Calu3 (cell line): ENCODE measurements at regions not wholly inside any gene's neighbourhood (a gene's known extent, or its start where the extent isn't known, plus 50 kb on each side); places are given as distances from the start of the nearest gene placed in this dataset.

Experiments
- BruUV-seq: library from RNA; stranded (reverse); fragments of 400-500 nt; replicated peaks from 2 replicates; lab custom pipeline; 2021; lab: Mats Ljungman, UMichigan
- CTCF ChIA-PET: fragments of 300-600 bp; sonication (Branson Sonifier 250); formaldehyde crosslinking; loops from one replicate; lab custom pipeline; 2022; ENCODE audit warnings: antibody characterized with exemption; lab: Charles Lee
- DNase-seq: peaks from one replicate; pipeline ENCODE4 v3.0.0; 2022
- H3K27ac Mint-ChIP-seq: one replicate; pipeline ENCODE4 v1.8.0; 2022; ENCODE audit warnings: mixed read lengths; ENCODE audit not compliant: unreplicated experiment
- H3K27me3 Mint-ChIP-seq: one replicate; pipeline ENCODE4 v1.8.0; 2022; ENCODE audit warnings: mixed read lengths; ENCODE audit not compliant: unreplicated experiment
- H3K36me3 Mint-ChIP-seq: one replicate; pipeline ENCODE4 v1.8.0; 2022; ENCODE audit warnings: mild to moderate bottlenecking, moderate library complexity, mixed read lengths; ENCODE audit not compliant: insufficient read depth, unreplicated experiment
- H3K4me1 Mint-ChIP-seq: one replicate; pipeline ENCODE4 v1.8.0; 2022; ENCODE audit warnings: mild to moderate bottlenecking, low read depth, mixed read lengths; ENCODE audit not compliant: unreplicated experiment
- H3K4me3 Mint-ChIP-seq: one replicate; pipeline ENCODE4 v1.8.0; 2022; ENCODE audit warnings: mild to moderate bottlenecking, low read depth, moderate library complexity, mixed read lengths; ENCODE audit not compliant: unreplicated experiment
- H3K9me3 Mint-ChIP-seq: one replicate; pipeline ENCODE4 v1.8.0; 2022; ENCODE audit warnings: low read depth, mixed read lengths; ENCODE audit not compliant: unreplicated experiment
- CTCF ChIP-seq: fragments of 200-600 bp; IDR thresholded peaks from one replicate; pipeline ENCODE4 v1.8.0; 2022; ENCODE audit warnings: antibody characterized with exemption; ENCODE audit not compliant: unreplicated experiment
- intact Hi-C: fragments of 100-400 bp; cut with micrococcal nuclease; formaldehyde crosslinking; loops from one replicate; pipeline ENCODE4 v1.10.0; 2022; ENCODE audit not compliant: unreplicated experiment

GRCh38 chr3:28104896-28105534 lies 136.4 kb upstream of the CMC1 start:
- H3K4me1 Mint-ChIP-seq: no peaks in the 10 kb centered on the region
- no peak overlapping the region for H3K4me3 Mint-ChIP-seq
- H3K27me3 Mint-ChIP-seq: no peaks in the 10 kb centered on the region
- peaks cover 3% of the 10 kb centered on the region for H3K9me3 Mint-ChIP-seq
- CTCF ChIA-PET: no interaction called here
- no TSS peak for BruUV-seq
- no peak overlapping the region for H3K27ac Mint-ChIP-seq
- intact Hi-C loops: no loop called here
- no peak for DNase-seq
- no peak for TF ChIP-seq CTCF
- no peaks in the 10 kb centered on the region for H3K36me3 Mint-ChIP-seq

DNA sequence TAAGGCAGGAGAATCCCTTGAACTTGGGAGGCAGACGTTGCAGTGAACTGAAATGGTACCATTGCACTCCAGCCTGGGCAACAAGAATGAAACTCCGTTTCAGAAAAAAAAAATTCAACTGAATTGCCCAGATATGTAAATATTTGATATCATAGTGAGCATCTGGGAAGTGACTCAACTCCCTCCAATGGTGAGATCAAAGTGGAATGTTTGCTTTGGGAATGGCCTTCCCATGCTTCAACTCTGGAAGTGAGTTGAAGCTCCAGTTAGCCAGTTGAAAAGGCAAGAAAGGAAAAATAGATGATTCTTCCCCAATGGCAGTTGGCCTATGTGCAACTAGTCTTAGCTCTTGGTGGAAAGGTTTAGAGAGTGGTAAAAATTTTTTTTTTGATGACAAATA lies 131.6 kb upstream of the CMC1 start:
- CTCF ChIA-PET: interaction anchor here (0.6 kb wide), 1 partner anchor 96 kb away, joined by 4 read pairs; no protein-coding TSS in a partner anchor
- no peak for DNase-seq
- Mint-ChIP-seq H3K27me3 (no peaks in the 10 kb centered on the region), H3K4me1 (no peaks in the 10 kb centered on the region), H3K27ac (no peak overlapping the region), H3K9me3 (no peaks in the 10 kb centered on the region), H3K36me3 (no peaks in the 10 kb centered on the region), H3K4me3 (no peak overlapping the region)
- intact Hi-C loops: no loop called here
- no peak for TF ChIP-seq CTCF
- no TSS peak for BruUV-seq

DNA sequence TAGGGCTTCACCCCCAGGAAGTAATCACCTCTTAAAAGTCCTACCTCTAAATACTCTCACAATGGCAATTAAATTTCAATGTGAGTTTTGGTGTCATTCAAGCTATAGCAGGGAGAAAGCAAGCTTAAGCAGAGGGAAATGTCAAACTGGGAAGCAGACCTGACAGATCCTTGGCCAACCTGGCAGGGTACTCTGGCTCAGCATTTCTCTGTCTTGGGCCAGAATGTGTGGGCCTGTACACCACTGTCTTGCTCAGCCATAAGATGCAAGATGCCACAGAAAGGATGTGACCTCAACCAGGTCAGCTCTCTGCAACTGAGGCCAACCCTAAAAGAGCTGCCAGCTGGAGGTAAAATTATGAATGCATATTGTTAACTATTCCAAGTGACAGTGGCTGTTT lies 130.6 kb upstream of the CMC1 start:
- DNase-seq: no peak
- Mint-ChIP-seq H3K4me1 (no peaks in the 10 kb centered on the region), H3K4me3 (no peak overlapping the region), H3K36me3 (no peaks in the 10 kb centered on the region), H3K9me3 (no peaks in the 10 kb centered on the region), H3K27me3 (no peaks in the 10 kb centered on the region), H3K27ac (no peak overlapping the region)
- no TSS peak for BruUV-seq
- intact Hi-C loops: no loop called here
- CTCF ChIA-PET: no interaction called here
- TF ChIP-seq CTCF: no peak

DNA sequence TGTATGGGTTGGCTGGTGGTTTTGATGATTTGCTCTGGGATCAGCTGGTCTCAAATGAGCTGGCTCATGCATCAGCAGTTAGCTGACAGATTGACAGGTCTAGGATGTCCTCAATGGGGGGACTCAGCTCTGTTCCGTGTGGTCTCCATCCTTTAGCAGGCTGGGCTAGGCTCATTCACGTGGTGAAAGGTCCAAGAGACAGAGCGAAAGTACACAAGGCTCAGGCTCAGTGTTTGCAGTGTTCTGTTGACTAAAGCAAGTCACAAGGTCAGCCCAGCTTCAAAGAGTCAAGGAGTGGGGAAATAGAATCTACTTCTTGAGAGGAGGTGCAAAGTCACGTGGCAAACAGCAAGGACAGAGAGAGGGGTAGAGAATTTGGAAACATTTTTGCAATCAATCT lies 126.5 kb upstream of the CMC1 start:
- intact Hi-C loops: no loop called here
- H3K4me3 Mint-ChIP-seq: no peak overlapping the region
- CTCF ChIA-PET: interaction anchor here (1.2 kb wide), 1 partner anchor 26 kb away, joined by 3 read pairs; no protein-coding TSS in a partner anchor
- BruUV-seq: no TSS peak
- no peaks in the 10 kb centered on the region for H3K4me1 Mint-ChIP-seq
- TF ChIP-seq CTCF: no peak
- no peak overlapping the region for H3K27ac Mint-ChIP-seq
- no peak for DNase-seq
- H3K27me3 Mint-ChIP-seq: no peaks in the 10 kb centered on the region
- no peaks in the 10 kb centered on the region for H3K36me3 Mint-ChIP-seq
- no peaks in the 10 kb centered on the region for H3K9me3 Mint-ChIP-seq
